ENCODE measurements at regions not wholly inside any gene's neighbourhood (a gene's known extent, or its start where the extent isn't known, plus 50 kb on each side); places are given as distances from the start of the nearest gene placed in this dataset.

DNA sequence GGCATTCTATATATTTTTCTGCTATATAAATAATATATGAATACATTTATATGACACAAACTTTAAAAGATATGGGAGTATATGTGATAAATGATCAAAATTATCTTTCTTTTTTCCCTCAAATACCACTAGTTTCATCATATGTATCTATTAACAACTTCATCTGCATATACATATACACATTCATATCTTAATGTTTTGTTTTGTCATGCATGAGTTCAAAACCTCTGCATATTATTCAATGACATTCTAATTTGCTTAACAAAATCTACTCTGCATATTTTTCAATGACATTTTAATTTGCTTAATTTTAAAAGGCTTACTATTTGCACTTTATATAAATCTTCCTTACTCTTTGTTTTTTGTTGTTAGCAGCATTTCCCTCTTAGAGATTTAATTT is 276.2 kb downstream of the PIK3C3 start:
- TF ChIP-seq EP300 (IDR thresholded peaks at IDR 0.05): no peak
- TF ChIP-seq, protein P1, sequence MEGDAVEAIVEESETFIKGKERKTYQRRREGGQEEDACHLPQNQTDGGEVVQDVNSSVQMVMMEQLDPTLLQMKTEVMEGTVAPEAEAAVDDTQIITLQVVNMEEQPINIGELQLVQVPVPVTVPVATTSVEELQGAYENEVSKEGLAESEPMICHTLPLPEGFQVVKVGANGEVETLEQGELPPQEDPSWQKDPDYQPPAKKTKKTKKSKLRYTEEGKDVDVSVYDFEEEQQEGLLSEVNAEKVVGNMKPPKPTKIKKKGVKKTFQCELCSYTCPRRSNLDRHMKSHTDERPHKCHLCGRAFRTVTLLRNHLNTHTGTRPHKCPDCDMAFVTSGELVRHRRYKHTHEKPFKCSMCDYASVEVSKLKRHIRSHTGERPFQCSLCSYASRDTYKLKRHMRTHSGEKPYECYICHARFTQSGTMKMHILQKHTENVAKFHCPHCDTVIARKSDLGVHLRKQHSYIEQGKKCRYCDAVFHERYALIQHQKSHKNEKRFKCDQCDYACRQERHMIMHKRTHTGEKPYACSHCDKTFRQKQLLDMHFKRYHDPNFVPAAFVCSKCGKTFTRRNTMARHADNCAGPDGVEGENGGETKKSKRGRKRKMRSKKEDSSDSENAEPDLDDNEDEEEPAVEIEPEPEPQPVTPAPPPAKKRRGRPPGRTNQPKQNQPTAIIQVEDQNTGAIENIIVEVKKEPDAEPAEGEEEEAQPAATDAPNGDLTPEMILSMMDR (IDR thresholded peaks at IDR 0.05): no peak
- TF ChIP-seq POLR2A (IDR thresholded peaks at IDR 0.05; ENCODE audit: low read depth): no peak
- TF ChIP-seq POLR2AphosphoS5 (IDR thresholded peaks at IDR 0.05): no peak
- H3K4me3 ChIP-seq: no peak overlapping the region
- no peak for DNase-seq (ENCODE audit: extremely low spot score)
- no peak overlapping the region for H3K27ac ChIP-seq (replicated peaks in 1 of 4)
- intact Hi-C loops (cut with DNase I): no loop called here
- no peaks in the 10 kb centered on the region for H3K4me1 ChIP-seq
- no peaks in the 10 kb centered on the region for H3K9me3 ChIP-seq
- no peaks in the 10 kb centered on the region for H3K27me3 ChIP-seq
- H3K36me3 ChIP-seq: no peaks in the 10 kb centered on the region

DNA sequence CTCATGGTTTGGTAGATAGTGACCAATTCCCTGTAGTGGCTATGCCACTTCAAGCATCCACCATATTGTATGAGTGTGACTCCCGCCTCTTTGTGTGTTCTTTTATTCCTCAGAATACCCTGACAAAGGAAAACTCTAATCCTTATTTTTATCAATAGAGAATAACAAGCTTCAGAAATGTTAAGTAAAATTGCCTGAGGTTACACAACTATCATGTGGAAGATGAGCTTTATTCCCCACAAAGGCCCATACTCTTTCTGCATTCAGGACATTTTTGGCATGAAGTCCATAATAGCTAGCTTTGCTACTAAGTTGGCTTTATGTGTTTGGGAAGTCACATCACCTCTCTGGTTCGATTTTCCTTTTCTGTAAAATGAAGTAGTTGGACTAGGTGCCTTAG is 276.8 kb downstream of the PIK3C3 start:
- TF ChIP-seq POLR2A (IDR thresholded peaks at IDR 0.05; ENCODE audit: low read depth): no peak
- no peak for TF ChIP-seq EP300 (IDR thresholded peaks at IDR 0.05)
- TF ChIP-seq, protein P1 (IDR thresholded peaks at IDR 0.05): no peak
- TF ChIP-seq POLR2AphosphoS5 (IDR thresholded peaks at IDR 0.05): no peak
- no peak overlapping the region for H3K4me3 ChIP-seq
- no peaks in the 10 kb centered on the region for H3K36me3 ChIP-seq
- 64% methylated on average over 2 of the region's 2 CpGs for WGBS
- H3K9me3 ChIP-seq: no peaks in the 10 kb centered on the region
- H3K27me3 ChIP-seq: no peaks in the 10 kb centered on the region
- H3K4me1 ChIP-seq: no peaks in the 10 kb centered on the region
- DNase-seq (ENCODE audit: extremely low spot score): no peak
- no peak overlapping the region for H3K27ac ChIP-seq (replicated peaks in 1 of 4)
- intact Hi-C loops (cut with DNase I): no loop called here

DNA sequence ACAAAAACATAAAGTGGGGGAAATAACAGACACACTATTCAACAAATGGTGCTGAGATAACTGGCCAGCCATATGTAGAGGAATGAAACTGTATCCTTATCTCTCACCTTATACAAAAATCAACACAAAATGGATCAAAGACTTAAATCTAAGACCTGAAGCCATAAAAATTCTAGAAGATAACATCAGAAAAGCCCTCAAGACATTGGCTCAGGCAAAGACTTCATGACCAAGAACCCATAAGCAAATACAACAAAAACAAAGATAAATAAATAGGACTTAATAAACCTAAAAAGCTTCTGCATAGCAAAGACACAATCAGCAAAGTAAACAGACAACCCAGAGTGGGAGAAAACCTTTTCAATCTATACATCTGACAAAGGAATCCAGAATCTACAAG is 278.9 kb downstream of the PIK3C3 start:
- H3K4me1 ChIP-seq: no peaks in the 10 kb centered on the region
- intact Hi-C loops (cut with DNase I): no loop called here
- no peak for DNase-seq (ENCODE audit: extremely low spot score)
- no peak overlapping the region for H3K4me3 ChIP-seq
- H3K36me3 ChIP-seq: no peaks in the 10 kb centered on the region
- H3K27me3 ChIP-seq: no peaks in the 10 kb centered on the region
- H3K27ac ChIP-seq (replicated peaks in 1 of 4): no peak overlapping the region
- H3K9me3 ChIP-seq: no peaks in the 10 kb centered on the region
- TF ChIP-seq POLR2AphosphoS5 (IDR thresholded peaks at IDR 0.05) (no peak), POLR2A (IDR thresholded peaks at IDR 0.05; ENCODE audit: low read depth) (no peak), EP300 (IDR thresholded peaks at IDR 0.05) (no peak)
- TF ChIP-seq, protein P1 (IDR thresholded peaks at IDR 0.05): no peak

DNA sequence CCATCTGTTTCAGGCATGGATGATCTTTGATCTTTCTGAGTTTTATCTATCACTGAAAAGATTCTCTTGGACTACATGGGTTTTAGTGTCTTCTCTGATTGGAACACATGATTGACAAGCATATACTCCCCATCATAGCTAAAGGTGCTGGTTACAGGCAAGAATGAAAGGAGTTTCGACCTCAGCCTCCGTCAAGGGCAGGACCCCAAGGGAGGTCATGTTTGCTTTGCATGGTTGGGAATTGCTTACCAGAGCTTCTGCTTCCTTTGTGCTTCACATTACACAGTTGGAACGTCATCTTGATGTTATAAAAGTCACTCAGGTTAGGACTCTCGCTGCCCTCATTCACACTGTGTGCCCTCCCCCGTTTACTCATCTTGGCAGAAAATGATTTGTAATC is 287.7 kb downstream of the PIK3C3 start:
- Histone ChIP-seq H3K27me3 (no peaks in the 10 kb centered on the region), H3K4me1 (no peaks in the 10 kb centered on the region), H3K36me3 (no peaks in the 10 kb centered on the region), H3K27ac (replicated peaks in 1 of 4) (no peak overlapping the region), H3K9me3 (no peaks in the 10 kb centered on the region), H3K4me3 (no peak overlapping the region)
- no peak for TF ChIP-seq POLR2AphosphoS5 (IDR thresholded peaks at IDR 0.05)
- WGBS: 63% methylated on average over 5 of the region's 5 CpGs
- intact Hi-C loops (cut with DNase I): no loop called here
- no peak for DNase-seq (ENCODE audit: extremely low spot score)

DNA sequence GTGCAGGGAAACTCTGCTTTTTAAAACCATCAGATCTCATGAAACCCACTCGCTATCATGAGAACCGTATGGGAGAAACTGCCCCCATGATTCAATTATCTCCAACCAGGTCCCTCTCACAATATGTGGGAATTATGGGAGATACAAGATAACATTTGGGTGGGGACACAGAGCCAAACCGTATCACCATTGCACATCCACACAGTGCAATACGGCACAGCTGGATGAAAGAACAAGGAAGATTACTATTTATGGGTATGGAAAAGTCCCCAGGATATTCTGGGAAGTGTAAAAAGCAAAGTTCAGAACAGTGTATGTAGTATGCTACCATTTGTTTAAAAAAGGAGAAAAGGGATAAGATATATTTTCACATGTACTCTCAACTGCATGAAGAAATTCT is 290.1 kb downstream of the PIK3C3 start:
- intact Hi-C loops (cut with DNase I): no loop called here
- no peak for TF ChIP-seq POLR2AphosphoS5 (IDR thresholded peaks at IDR 0.05)
- no peak for TF ChIP-seq EP300 (IDR thresholded peaks at IDR 0.05)
- TF ChIP-seq, protein P1 (IDR thresholded peaks at IDR 0.05): no peak
- no peak for TF ChIP-seq POLR2A (IDR thresholded peaks at IDR 0.05; ENCODE audit: low read depth)
- no peaks in the 10 kb centered on the region for H3K4me1 ChIP-seq
- no peaks in the 10 kb centered on the region for H3K9me3 ChIP-seq
- H3K4me3 ChIP-seq: no peak overlapping the region
- H3K27me3 ChIP-seq: no peaks in the 10 kb centered on the region
- no peak for DNase-seq (ENCODE audit: extremely low spot score)
- no peak overlapping the region for H3K27ac ChIP-seq (replicated peaks in 1 of 4)
- H3K36me3 ChIP-seq: no peaks in the 10 kb centered on the region
- 95% methylated on average over 4 of the region's 4 CpGs for WGBS
